HG03066 (cell line): ENCODE measurements at regions not wholly inside any gene's neighbourhood (a gene's known extent, or its start where the extent isn't known, plus 50 kb on each side); places are given as distances from the start of the nearest gene placed in this dataset.

Experiments
- ATAC-seq: cut with Tn5 transposase; IDR thresholded peaks from one replicate; pipeline ENCODE4 v1.9.1; 2021; ENCODE audit warnings: low read depth; ENCODE audit not compliant: unreplicated experiment

DNA sequence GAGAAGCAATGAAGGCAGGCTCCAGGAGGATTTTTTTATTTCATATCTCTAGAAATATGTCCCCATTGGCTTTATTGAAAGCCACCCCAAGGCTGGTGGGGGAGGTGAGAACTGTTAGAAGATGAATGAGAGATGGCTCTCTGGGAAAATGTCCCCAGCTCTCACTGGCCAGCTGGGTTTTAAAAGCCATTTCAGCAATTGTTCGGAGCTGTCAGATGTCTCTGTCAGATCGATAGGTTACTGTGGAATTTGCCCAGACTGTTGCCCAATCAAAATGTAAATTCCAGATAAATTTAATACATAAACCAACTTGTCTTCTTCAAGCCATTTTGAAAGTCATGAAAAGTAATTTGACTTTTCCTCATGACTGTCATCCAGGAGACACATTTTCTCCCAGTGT, 67.0 kb upstream of the BRINP1 start:
- ATAC-seq: no peak

DNA sequence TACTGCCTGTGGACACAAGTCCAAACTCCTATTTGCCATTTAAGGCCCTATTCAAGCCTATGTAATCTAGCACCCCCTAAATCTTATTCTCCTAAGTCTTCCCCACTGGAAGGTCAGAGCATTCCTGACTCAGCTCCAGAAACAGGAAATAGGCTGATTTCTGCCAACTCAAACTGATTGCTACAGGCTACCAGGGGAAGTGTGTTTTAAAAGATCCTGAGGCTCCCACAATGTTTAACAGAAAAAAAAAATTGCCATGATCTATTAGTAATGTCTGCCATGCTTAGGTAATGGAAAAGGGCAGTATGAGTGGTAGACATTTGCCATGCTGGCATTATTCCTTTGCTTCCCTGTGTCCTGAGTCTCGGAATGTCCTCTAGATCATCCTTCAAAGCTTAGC, 65.8 kb upstream of the BRINP1 start:
- no peak for ATAC-seq

DNA sequence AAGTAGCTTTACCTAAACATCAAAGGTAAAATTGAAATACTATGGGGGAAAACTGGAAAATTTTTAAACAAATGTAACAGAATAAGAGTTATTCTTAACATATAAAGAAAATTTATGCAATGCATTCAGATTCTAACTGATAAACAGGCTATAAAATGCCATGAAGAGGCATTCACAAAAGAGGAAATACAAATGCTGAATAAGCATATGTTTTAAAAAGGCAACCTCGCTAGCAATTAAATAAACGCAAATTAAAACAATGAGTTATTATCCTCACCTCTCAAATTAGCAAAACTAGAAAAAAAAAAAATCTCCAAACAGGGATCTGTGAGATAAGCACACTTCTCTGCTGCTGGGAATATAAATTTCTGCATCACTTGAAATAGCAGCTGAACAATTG, 63.2 kb upstream of the BRINP1 start:
- ATAC-seq: no peak

DNA sequence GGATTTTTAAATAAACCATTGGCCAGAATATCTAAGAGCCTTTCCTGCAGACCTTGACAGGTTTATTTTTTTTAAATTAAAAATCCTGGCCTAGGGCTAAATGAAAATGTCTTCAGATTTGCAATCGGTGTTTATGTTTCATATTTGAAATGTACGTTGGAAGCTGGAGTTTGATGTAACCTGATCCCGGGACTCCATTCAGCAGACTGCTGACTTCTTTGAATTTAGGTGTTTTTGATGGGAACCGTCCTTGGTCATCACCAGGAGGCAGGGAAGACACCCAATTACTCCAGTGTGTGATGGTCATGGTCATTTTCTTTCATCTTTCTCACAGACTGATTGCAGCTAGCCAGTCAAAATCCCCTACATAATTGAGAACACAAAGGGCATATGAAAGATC, 60.1 kb upstream of the BRINP1 start:
- ATAC-seq: no peak

DNA sequence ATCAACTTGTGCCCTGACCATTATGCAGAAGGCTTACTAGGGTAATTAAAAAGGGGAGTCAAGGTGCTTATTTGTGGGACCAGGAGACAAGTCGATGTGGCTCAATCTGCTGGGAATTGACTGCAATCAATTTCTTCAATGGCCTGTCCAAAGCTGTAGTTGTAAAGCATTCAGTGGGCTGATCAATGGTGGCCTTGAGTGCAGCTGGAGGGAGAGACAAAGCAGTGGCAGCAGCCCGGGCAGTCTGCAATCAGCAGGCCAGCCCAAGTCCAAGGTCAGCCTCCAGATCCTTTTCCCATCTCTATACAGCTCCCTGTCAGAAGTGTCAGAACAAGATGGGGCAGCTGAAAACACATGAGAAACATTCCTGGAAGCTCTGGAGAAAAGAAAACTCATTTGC, 51.0 kb upstream of the BRINP1 start:
- ATAC-seq: no peak
